HEK293 (cell line): ENCODE measurements at regions not wholly inside any gene's neighbourhood (a gene's known extent, or its start where the extent isn't known, plus 50 kb on each side); places are given as distances from the start of the nearest gene placed in this dataset.

Experiments used
- CTCF ChIA-PET: fragments of 350-600 bp; formaldehyde crosslinking; extraction: SDS; loops from one replicate; lab custom pipeline; 2021; ENCODE audit warnings: antibody characterized with exemption; lab: Yijun Ruan, JAX
- POLR2A ChIA-PET: fragments of 300-600 bp; formaldehyde crosslinking; extraction: SDS; loops from one replicate; lab custom pipeline; 2020; ENCODE audit warnings: antibody characterized with exemption, inconsistent platforms; lab: Yijun Ruan, JAX
- H3K27ac ChIP-seq: fragments of 200-500 bp; sonication (Bioruptor generic); 2 replicates; pipeline ENCODE4 v1.5.1; 2014; ENCODE audit warnings: low read depth, low read length, control low read depth, inconsistent platforms; ENCODE audit errors: extremely low read depth
- H3K36me3 ChIP-seq, 2 experiments: fragments of 200-500 bp in 1 of 2; sonication (Bioruptor generic) in 1 of 2; 1 replicate in 1 of 2; 2 replicates in 1 of 2; pipeline ENCODE4 v1.5.1; 2014 to 2017; ENCODE audit warnings: inconsistent platforms in 2 of 2, low read length in 2 of 2; ENCODE audit not compliant: control insufficient read depth in 2 of 2, insufficient read depth in 1 of 2
- H3K4me1 ChIP-seq: fragments of 200-500 bp; sonication (Bioruptor generic); 2 replicates; pipeline ENCODE4 v1.5.1; 2014; ENCODE audit warnings: mild to moderate bottlenecking, low read length, inconsistent platforms; ENCODE audit not compliant: control insufficient read depth, insufficient read depth
- H3K4me3 ChIP-seq: 2 replicates; pipeline ENCODE4 v1.5.1; 2011; ENCODE audit warnings: low read depth, mild to moderate bottlenecking, control low read depth, low read length, moderate library complexity
- H3K9me3 ChIP-seq: fragments of 200-500 bp; sonication (Bioruptor generic); 2 replicates; pipeline ENCODE4 v1.5.1; 2014; ENCODE audit warnings: low read depth, low read length, inconsistent platforms; ENCODE audit not compliant: control insufficient read depth, insufficient read depth
- GLI2 ChIP-seq: fragments of 450-650 bp; formaldehyde crosslinking; IDR thresholded peaks from 2 replicates; pipeline ENCODE4; 2017; ENCODE audit warnings: missing biosample characterization, missing genetic modification characterization, low read depth, borderline replicate concordance
- MEIS1 ChIP-seq: sonication (generic); formaldehyde crosslinking; IDR thresholded peaks from 2 replicates; pipeline ENCODE4 v1.8.1; 2022; ENCODE audit warnings: missing genetic modification reagents, mild to moderate bottlenecking, borderline replicate concordance
- REPIN1 ChIP-seq: fragments of 450-650 bp; formaldehyde crosslinking; IDR thresholded peaks from 2 replicates; pipeline ENCODE4 v1.5.1; 2017; ENCODE audit warnings: missing biosample characterization, missing genetic modification characterization, low read depth
- SETDB1 ChIP-seq: IDR thresholded peaks from one replicate; pipeline ENCODE4 v1.6.1; 2017; ENCODE audit warnings: mild to moderate bottlenecking, low read length, moderate library complexity, mixed read lengths; ENCODE audit not compliant: insufficient read length
- ZFP37 ChIP-seq: fragments of 450-650 bp; formaldehyde crosslinking; IDR thresholded peaks from 2 replicates; pipeline ENCODE4 v1.5.1; 2016; ENCODE audit warnings: missing biosample characterization, missing genetic modification characterization
- ZFP69B ChIP-seq: fragments of 450-650 bp; formaldehyde crosslinking; IDR thresholded peaks from 2 replicates; pipeline ENCODE4 v1.5.1; 2016; ENCODE audit warnings: missing biosample characterization, missing genetic modification characterization
- ZNF223 ChIP-seq: fragments of 450-650 bp; formaldehyde crosslinking; IDR thresholded peaks from 2 replicates; pipeline ENCODE4 v1.5.1; 2016; ENCODE audit warnings: missing biosample characterization, missing genetic modification characterization
- ZNF274 ChIP-seq, 2 experiments: fragments of 200-500 bp in 1 of 2; fragments of 450-650 bp in 1 of 2; sonication (Bioruptor generic) in 1 of 2; formaldehyde crosslinking in 1 of 2; IDR thresholded peaks; 2 replicates each; pipeline versions ENCODE4 v1.5.1 to v1.6.1; 2014 to 2016; ENCODE audit warnings: borderline replicate concordance in 1 of 2, inconsistent platforms in 1 of 2, low read length in 1 of 2, missing biosample characterization in 1 of 2, missing genetic modification characterization in 1 of 2
- ZNF311 ChIP-seq: fragments of 450-650 bp; formaldehyde crosslinking; IDR thresholded peaks from 2 replicates; pipeline ENCODE4 v1.5.1; 2017; ENCODE audit warnings: missing biosample characterization, missing genetic modification characterization, borderline replicate concordance
- ZNF362 ChIP-seq: fragments of 450-650 bp; formaldehyde crosslinking; IDR thresholded peaks from 2 replicates; pipeline ENCODE4 v1.5.1; 2016; ENCODE audit warnings: missing biosample characterization, missing genetic modification characterization
- ZNF433 ChIP-seq: fragments of 450-650 bp; formaldehyde crosslinking; IDR thresholded peaks from 2 replicates; pipeline ENCODE4 v1.5.1; 2016; ENCODE audit warnings: missing biosample characterization, missing genetic modification characterization, low read depth
- ZNF596 ChIP-seq: fragments of 450-650 bp; IDR thresholded peaks from 2 replicates; pipeline ENCODE4 v1.5.0; 2018; ENCODE audit warnings: missing biosample characterization, mild to moderate bottlenecking, missing genetic modification characterization, moderate library complexity
- ZNF629 ChIP-seq: fragments of 450-650 bp; formaldehyde crosslinking; IDR thresholded peaks from 2 replicates; pipeline ENCODE4 v1.5.1; 2017; ENCODE audit warnings: missing biosample characterization, missing genetic modification characterization
- ZNF777 ChIP-seq: fragments of 450-650 bp; formaldehyde crosslinking; IDR thresholded peaks from 2 replicates; pipeline ENCODE4 v1.5.1; 2017; ENCODE audit warnings: missing biosample characterization, missing genetic modification characterization, borderline replicate concordance
- TF ChIP-seq, protein P1 (sequence below): fragments of 450-650 bp; formaldehyde crosslinking; IDR thresholded peaks from 2 replicates; pipeline ENCODE4 v1.5.0; 2017; ENCODE audit warnings: missing biosample characterization, missing genetic modification characterization, borderline replicate concordance
- TF ChIP-seq, protein P2 (sequence below): fragments of 450-650 bp; formaldehyde crosslinking; IDR thresholded peaks from 2 replicates; pipeline ENCODE4 v1.5.1; 2016; ENCODE audit warnings: missing biosample characterization, missing genetic modification characterization
- TF ChIP-seq, protein P3 (sequence below): fragments of 450-650 bp; formaldehyde crosslinking; IDR thresholded peaks from 2 replicates; pipeline ENCODE4 v1.5.1; 2016; ENCODE audit warnings: missing biosample characterization, missing genetic modification characterization

GRCh38 chr18:51442012-51442411 lies 244.5 kb upstream of the MEX3C start (continued):
- no peak for TF ChIP-seq ZFP37 (tag by site-specific recombination)
- TF ChIP-seq, protein P1, sequence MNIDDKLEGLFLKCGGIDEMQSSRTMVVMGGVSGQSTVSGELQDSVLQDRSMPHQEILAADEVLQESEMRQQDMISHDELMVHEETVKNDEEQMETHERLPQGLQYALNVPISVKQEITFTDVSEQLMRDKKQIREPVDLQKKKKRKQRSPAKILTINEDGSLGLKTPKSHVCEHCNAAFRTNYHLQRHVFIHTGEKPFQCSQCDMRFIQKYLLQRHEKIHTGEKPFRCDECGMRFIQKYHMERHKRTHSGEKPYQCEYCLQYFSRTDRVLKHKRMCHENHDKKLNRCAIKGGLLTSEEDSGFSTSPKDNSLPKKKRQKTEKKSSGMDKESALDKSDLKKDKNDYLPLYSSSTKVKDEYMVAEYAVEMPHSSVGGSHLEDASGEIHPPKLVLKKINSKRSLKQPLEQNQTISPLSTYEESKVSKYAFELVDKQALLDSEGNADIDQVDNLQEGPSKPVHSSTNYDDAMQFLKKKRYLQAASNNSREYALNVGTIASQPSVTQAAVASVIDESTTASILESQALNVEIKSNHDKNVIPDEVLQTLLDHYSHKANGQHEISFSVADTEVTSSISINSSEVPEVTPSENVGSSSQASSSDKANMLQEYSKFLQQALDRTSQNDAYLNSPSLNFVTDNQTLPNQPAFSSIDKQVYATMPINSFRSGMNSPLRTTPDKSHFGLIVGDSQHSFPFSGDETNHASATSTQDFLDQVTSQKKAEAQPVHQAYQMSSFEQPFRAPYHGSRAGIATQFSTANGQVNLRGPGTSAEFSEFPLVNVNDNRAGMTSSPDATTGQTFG: no peak
- TF ChIP-seq ZNF311 (tag by site-specific recombination): no peak
- TF ChIP-seq ZNF433: no peak

- no peaks in the 10 kb centered on the region for H3K36me3 ChIP-seq
- ChIA-PET CTCF (interaction anchor here (0.9 kb wide), 1 partner anchor 18 kb away, joined by 3 read pairs; no protein-coding TSS in a partner anchor), POLR2A (no interaction called here)
- no peak overlapping the region for H3K27ac ChIP-seq
- H3K4me3 ChIP-seq: no peak overlapping the region
- TF ChIP-seq, protein P2, sequence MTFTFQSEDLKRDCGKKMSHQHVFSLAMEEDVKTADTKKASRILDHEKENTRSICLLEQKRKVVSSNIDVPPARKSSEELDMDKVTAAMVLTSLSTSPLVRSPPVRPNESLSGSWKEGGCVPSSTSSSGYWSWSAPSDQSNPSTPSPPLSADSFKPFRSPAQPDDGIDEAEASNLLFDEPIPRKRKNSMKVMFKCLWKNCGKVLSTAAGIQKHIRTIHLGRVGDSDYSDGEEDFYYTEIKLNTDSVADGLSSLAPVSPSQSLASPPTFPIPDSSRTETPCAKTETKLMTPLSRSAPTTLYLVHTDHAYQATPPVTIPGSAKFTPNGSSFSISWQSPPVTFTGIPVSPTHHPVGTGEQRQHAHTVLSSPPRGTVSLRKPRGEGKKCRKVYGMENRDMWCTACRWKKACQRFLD (tag by site-specific recombination): no peak
- no peak for TF ChIP-seq MEIS1 (CRISPR knock-in tag)
- no peaks in the 10 kb centered on the region for H3K9me3 ChIP-seq
- H3K4me1 ChIP-seq: no peaks in the 10 kb centered on the region
Measured at GRCh38 chr18:51446571-51447210, 249.2 kb upstream of the MEX3C start.

- no peak for TF ChIP-seq ZNF223 (tag by site-specific recombination)
- Histone ChIP-seq H3K36me3 (no peaks in the 10 kb centered on the region), H3K9me3 (no peaks in the 10 kb centered on the region), H3K27ac (no peak overlapping the region), H3K4me3 (no peak overlapping the region), H3K4me1 (no peaks in the 10 kb centered on the region)
- CTCF ChIA-PET: interaction anchor here (0.9 kb wide), 1 partner anchor 17 kb away, joined by 3 read pairs; no protein-coding TSS in a partner anchor
- POLR2A ChIA-PET: no interaction called here
Measured at GRCh38 chr18:51447351-51448342, 250.2 kb upstream of the MEX3C start.

GRCh38 chr18:51448949-51449348 lies 251.5 kb upstream of the MEX3C start:
- H3K9me3 ChIP-seq: no peaks in the 10 kb centered on the region
- H3K4me1 ChIP-seq: no peaks in the 10 kb centered on the region
- ChIA-PET POLR2A (no interaction called here), CTCF (no interaction called here)
- no peak overlapping the region for H3K4me3 ChIP-seq
- H3K36me3 ChIP-seq: no peaks in the 10 kb centered on the region
- no peak overlapping the region for H3K27ac ChIP-seq
- TF ChIP-seq ZNF629 (no peak), REPIN1 (tag by site-specific recombination) (no peak), ZNF596 (tag by site-specific recombination) (no peak), ZFP69B (tag by site-specific recombination) (no peak), GLI2 (tag by site-specific recombination) (no peak), ZNF777 (tag by site-specific recombination) (no peak), ZNF362 (no peak), SETDB1 (no peak), ZNF274 (IDR thresholded peaks at IDR 0.05; ENCODE audit: low read length) (no peak), ZNF274 (tag by site-specific recombination; IDR thresholded peaks at IDR 0.05; ENCODE audit: borderline replicate concordance) (no peak)
- TF ChIP-seq, protein P3, sequence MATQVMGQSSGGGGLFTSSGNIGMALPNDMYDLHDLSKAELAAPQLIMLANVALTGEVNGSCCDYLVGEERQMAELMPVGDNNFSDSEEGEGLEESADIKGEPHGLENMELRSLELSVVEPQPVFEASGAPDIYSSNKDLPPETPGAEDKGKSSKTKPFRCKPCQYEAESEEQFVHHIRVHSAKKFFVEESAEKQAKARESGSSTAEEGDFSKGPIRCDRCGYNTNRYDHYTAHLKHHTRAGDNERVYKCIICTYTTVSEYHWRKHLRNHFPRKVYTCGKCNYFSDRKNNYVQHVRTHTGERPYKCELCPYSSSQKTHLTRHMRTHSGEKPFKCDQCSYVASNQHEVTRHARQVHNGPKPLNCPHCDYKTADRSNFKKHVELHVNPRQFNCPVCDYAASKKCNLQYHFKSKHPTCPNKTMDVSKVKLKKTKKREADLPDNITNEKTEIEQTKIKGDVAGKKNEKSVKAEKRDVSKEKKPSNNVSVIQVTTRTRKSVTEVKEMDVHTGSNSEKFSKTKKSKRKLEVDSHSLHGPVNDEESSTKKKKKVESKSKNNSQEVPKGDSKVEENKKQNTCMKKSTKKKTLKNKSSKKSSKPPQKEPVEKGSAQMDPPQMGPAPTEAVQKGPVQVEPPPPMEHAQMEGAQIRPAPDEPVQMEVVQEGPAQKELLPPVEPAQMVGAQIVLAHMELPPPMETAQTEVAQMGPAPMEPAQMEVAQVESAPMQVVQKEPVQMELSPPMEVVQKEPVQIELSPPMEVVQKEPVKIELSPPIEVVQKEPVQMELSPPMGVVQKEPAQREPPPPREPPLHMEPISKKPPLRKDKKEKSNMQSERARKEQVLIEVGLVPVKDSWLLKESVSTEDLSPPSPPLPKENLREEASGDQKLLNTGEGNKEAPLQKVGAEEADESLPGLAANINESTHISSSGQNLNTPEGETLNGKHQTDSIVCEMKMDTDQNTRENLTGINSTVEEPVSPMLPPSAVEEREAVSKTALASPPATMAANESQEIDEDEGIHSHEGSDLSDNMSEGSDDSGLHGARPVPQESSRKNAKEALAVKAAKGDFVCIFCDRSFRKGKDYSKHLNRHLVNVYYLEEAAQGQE (tag by site-specific recombination): no peak
